GM23338 (cell line): ENCODE measurements at regions not wholly inside any gene's neighbourhood (a gene's known extent, or its start where the extent isn't known, plus 50 kb on each side); places are given as distances from the start of the nearest gene placed in this dataset.

Experiments used
- ATAC-seq: fragments of 200-7000 bp; cut with Tn5 transposase; 3 replicates; pipeline ENCODE4 v1.9.1; 2020
- DNase-seq: peaks from one replicate; pipeline ENCODE4 v3.0.0-alpha.2; 2015; ENCODE audit warnings: low spot score
- H2AFZ ChIP-seq: fragments of 200-600 bp; sonication (generic); 2 replicates; pipeline ENCODE4 v1.8.0; 2016; ENCODE audit warnings: antibody characterized with exemption, mild to moderate bottlenecking, moderate library complexity
- H3F3A ChIP-seq: fragments of 200-600 bp; sonication (generic); replicated peaks from 2 replicates; pipeline ENCODE4 v1.8.0; 2017; ENCODE audit warnings: antibody characterized with exemption, mixed run types, low read depth
- H3K27ac ChIP-seq: fragments of 200-600 bp; sonication (generic); 2 replicates; pipeline ENCODE4 v1.6.1; 2016; ENCODE audit warnings: low read depth
- H3K27me3 ChIP-seq: fragments of 200-600 bp; sonication (generic); 2 replicates; pipeline ENCODE4 v1.8.0; 2016; ENCODE audit warnings: mild to moderate bottlenecking, mixed run types, moderate library complexity; ENCODE audit not compliant: insufficient read depth
- H3K36me3 ChIP-seq: fragments of 200-600 bp; sonication (generic); 2 replicates; pipeline ENCODE4 v1.8.0; 2016; ENCODE audit warnings: mild to moderate bottlenecking; ENCODE audit not compliant: insufficient read depth
- H3K4me1 ChIP-seq: fragments of 200-600 bp; sonication (generic); 2 replicates; pipeline ENCODE4 v1.8.0; 2016; ENCODE audit warnings: mild to moderate bottlenecking, moderate library complexity; ENCODE audit not compliant: insufficient read depth
- H3K4me2 ChIP-seq: fragments of 200-600 bp; sonication (generic); 2 replicates; pipeline ENCODE4 v1.7.1; 2017; ENCODE audit warnings: mixed run types
- H3K4me3 ChIP-seq: fragments of 200-600 bp; sonication (generic); 2 replicates; pipeline ENCODE4 v1.6.1; 2016; ENCODE audit warnings: mixed run types
- H3K79me2 ChIP-seq: fragments of 200-600 bp; sonication (generic); replicated peaks from 2 replicates; pipeline ENCODE4 v1.8.0; 2017; ENCODE audit warnings: mild to moderate bottlenecking; ENCODE audit not compliant: insufficient read depth
- H3K9me2 ChIP-seq: fragments of 200-600 bp; sonication (generic); 2 replicates; pipeline ENCODE4 v1.8.0; 2017; ENCODE audit not compliant: insufficient read depth
- H4K20me1 ChIP-seq: fragments of 200-600 bp; sonication (generic); replicated peaks from 2 replicates; pipeline ENCODE4 v1.8.0; 2017; ENCODE audit warnings: mild to moderate bottlenecking; ENCODE audit not compliant: insufficient read depth
- H3K27ac Mint-ChIP-seq: 2 replicates; pipeline ENCODE4 v1.8.0; 2020; ENCODE audit warnings: inconsistent platforms, mild to moderate bottlenecking, moderate library complexity, mixed read lengths
- H3K27me3 Mint-ChIP-seq: 3 replicates; pipeline ENCODE4 v1.8.0; 2022; ENCODE audit warnings: low read depth, mild to moderate bottlenecking, moderate library complexity, mixed read lengths, inconsistent platforms; ENCODE audit not compliant: insufficient read depth, poor library complexity
- H3K36me3 Mint-ChIP-seq: 3 replicates; pipeline ENCODE4 v1.8.0; 2021; ENCODE audit warnings: low read depth, mild to moderate bottlenecking, inconsistent platforms, moderate library complexity, mixed read lengths
- H3K4me1 Mint-ChIP-seq: 3 replicates; pipeline ENCODE4 v1.8.0; 2020; ENCODE audit warnings: mild to moderate bottlenecking, inconsistent platforms, mixed read lengths
- H3K4me3 Mint-ChIP-seq: 3 replicates; pipeline ENCODE4 v1.8.0; 2021; ENCODE audit warnings: moderate library complexity, mild to moderate bottlenecking, inconsistent platforms, mixed read lengths
- H3K9me3 Mint-ChIP-seq: 3 replicates; pipeline ENCODE4 v1.8.0; 2020; ENCODE audit warnings: moderate library complexity, mild to moderate bottlenecking, inconsistent platforms, mixed read lengths
- CREB1 ChIP-seq: fragments of 250-450 bp; sonication (Bioruptor Pico); IDR thresholded peaks from 2 replicates; pipeline ENCODE4 v1.5.0; 2020; ENCODE audit warnings: low read depth, mild to moderate bottlenecking, moderate library complexity
- ETS1 ChIP-seq: IDR thresholded peaks from 2 replicates; pipeline ENCODE4 v1.6.1; 2016; ENCODE audit warnings: antibody characterized with exemption
- EZH2 ChIP-seq: fragments of 200-600 bp; sonication (generic); IDR thresholded peaks from one replicate; pipeline ENCODE4 v1.8.0; 2017; ENCODE audit warnings: antibody characterized with exemption, mild to moderate bottlenecking, low read depth; ENCODE audit not compliant: unreplicated experiment
- EZH2phosphoT487 ChIP-seq: fragments of 200-600 bp; sonication (generic); IDR thresholded peaks from one replicate; pipeline ENCODE4 v1.8.1; 2018; ENCODE audit warnings: antibody characterized with exemption; ENCODE audit not compliant: unreplicated experiment
- JUNB ChIP-seq: IDR thresholded peaks from one replicate; pipeline ENCODE4 v1.6.1; 2016; ENCODE audit warnings: antibody characterized with exemption; ENCODE audit not compliant: unreplicated experiment
- NANOG ChIP-seq: IDR thresholded peaks from 2 replicates; pipeline ENCODE4 v1.6.1; 2016; ENCODE audit warnings: antibody characterized with exemption, borderline replicate concordance
- POLR2AphosphoS5 ChIP-seq: IDR thresholded peaks from 2 replicates; pipeline ENCODE4 v1.6.1; 2016; ENCODE audit warnings: antibody characterized with exemption, low read depth
- STAT1 ChIP-seq: IDR thresholded peaks from one replicate; pipeline ENCODE4 v1.6.1; 2016; ENCODE audit warnings: antibody characterized with exemption; ENCODE audit not compliant: unreplicated experiment
- ZNF114 ChIP-seq: fragments of 250-450 bp; sonication (Bioruptor Pico); IDR thresholded peaks from 2 replicates; pipeline ENCODE4 v1.5.0; 2020; ENCODE audit warnings: mild to moderate bottlenecking, moderate library complexity
- ZNF331 ChIP-seq: fragments of 250-450 bp; sonication (Bioruptor Pico); IDR thresholded peaks from 2 replicates; pipeline ENCODE4 v1.5.0; 2020; ENCODE audit warnings: low read depth, mild to moderate bottlenecking, moderate library complexity
- TF ChIP-seq, protein P1 (sequence below): fragments of 250-450 bp; sonication (Bioruptor Pico); IDR thresholded peaks from 2 replicates; pipeline ENCODE4 v1.5.0; 2020; ENCODE audit warnings: mild to moderate bottlenecking, moderate library complexity
- TF ChIP-seq, protein P2 (sequence below): IDR thresholded peaks from one replicate; pipeline ENCODE4 v1.6.1; 2018; ENCODE audit warnings: antibody characterized with exemption; ENCODE audit not compliant: unreplicated experiment
- TF ChIP-seq, protein P3 (sequence below), 2 experiments: fragments of 200-600 bp in 1 of 2; sonication (generic) in 1 of 2; conservative IDR thresholded peaks; 2 replicates each; pipeline versions ENCODE4 v1.5.1 to v1.6.1; 2016 to 2017; ENCODE audit warnings: antibody characterized with exemption in 2 of 2, low read depth in 2 of 2, mild to moderate bottlenecking in 2 of 2, moderate library complexity in 1 of 2

DNA sequence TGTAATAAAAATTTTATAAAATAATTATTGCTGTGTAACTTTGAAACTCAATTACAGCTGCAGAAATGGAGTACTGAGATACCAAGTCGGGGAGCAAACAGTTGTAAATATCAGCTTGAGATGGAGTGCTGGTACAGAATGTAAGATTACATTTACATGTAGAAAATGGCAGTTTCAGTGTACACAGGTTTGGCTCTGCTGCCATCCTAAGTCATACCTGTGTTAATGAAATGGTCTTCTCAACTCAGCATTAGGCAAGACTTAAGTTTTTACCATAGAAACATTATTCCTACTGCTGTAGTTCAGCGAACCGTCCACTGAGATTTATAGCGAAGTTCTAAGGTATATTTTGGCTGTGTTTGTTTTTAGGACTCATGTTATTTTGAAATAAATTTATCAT is 110.1 kb upstream of the TBL1XR1 start:
- H3K4me3 Mint-ChIP-seq = no peak overlapping the region
- H3K4me1 ChIP-seq = no peaks in the 10 kb centered on the region
- H3K27me3 ChIP-seq = no peaks in the 10 kb centered on the region
- no peaks in the 10 kb centered on the region for H3K36me3 ChIP-seq
- TF ChIP-seq ZNF114 (CRISPR knock-in tag) (no peak), EZH2 (no peak), JUNB (no peak), NANOG (no peak), POLR2AphosphoS5 (no peak), ETS1 (no peak), CREB1 (CRISPR knock-in tag) (no peak), EZH2phosphoT487 (no peak), STAT1 (no peak), ZNF331 (CRISPR knock-in tag) (no peak)
- TF ChIP-seq, protein P1, sequence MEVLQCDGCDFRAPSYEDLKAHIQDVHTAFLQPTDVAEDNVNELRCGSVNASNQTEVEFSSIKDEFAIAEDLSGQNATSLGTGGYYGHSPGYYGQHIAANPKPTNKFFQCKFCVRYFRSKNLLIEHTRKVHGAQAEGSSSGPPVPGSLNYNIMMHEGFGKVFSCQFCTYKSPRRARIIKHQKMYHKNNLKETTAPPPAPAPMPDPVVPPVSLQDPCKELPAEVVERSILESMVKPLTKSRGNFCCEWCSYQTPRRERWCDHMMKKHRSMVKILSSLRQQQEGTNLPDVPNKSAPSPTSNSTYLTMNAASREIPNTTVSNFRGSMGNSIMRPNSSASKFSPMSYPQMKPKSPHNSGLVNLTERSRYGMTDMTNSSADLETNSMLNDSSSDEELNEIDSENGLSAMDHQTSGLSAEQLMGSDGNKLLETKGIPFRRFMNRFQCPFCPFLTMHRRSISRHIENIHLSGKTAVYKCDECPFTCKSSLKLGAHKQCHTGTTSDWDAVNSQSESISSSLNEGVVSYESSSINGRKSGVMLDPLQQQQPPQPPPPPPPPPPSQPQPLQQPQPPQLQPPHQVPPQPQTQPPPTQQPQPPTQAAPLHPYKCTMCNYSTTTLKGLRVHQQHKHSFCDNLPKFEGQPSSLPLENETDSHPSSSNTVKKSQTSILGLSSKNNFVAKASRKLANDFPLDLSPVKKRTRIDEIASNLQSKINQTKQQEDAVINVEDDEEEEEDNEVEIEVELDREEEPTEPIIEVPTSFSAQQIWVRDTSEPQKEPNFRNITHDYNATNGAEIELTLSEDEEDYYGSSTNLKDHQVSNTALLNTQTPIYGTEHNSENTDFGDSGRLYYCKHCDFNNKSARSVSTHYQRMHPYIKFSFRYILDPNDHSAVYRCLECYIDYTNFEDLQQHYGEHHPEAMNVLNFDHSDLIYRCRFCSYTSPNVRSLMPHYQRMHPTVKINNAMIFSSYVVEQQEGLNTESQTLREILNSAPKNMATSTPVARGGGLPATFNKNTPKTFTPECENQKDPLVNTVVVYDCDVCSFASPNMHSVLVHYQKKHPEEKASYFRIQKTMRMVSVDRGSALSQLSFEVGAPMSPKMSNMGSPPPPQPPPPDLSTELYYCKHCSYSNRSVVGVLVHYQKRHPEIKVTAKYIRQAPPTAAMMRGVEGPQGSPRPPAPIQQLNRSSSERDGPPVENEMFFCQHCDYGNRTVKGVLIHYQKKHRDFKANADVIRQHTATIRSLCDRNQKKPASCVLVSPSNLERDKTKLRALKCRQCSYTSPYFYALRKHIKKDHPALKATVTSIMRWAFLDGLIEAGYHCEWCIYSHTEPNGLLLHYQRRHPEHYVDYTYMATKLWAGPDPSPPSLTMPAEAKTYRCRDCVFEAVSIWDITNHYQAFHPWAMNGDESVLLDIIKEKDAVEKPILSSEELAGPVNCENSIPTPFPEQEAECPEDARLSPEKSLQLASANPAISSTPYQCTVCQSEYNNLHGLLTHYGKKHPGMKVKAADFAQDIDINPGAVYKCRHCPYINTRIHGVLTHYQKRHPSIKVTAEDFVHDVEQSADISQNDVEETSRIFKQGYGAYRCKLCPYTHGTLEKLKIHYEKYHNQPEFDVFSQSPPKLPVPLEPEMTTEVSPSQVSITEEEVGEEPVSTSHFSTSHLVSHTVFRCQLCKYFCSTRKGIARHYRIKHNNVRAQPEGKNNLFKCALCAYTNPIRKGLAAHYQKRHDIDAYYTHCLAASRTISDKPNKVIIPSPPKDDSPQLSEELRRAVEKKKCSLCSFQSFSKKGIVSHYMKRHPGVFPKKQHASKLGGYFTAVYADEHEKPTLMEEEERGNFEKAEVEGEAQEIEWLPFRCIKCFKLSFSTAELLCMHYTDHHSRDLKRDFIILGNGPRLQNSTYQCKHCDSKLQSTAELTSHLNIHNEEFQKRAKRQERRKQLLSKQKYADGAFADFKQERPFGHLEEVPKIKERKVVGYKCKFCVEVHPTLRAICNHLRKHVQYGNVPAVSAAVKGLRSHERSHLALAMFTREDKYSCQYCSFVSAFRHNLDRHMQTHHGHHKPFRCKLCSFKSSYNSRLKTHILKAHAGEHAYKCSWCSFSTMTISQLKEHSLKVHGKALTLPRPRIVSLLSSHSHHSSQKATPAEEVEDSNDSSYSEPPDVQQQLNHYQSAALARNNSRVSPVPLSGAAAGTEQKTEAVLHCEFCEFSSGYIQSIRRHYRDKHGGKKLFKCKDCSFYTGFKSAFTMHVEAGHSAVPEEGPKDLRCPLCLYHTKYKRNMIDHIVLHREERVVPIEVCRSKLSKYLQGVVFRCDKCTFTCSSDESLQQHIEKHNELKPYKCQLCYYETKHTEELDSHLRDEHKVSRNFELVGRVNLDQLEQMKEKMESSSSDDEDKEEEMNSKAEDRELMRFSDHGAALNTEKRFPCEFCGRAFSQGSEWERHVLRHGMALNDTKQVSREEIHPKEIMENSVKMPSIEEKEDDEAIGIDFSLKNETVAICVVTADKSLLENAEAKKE (CRISPR knock-in tag) = no peak
- TF ChIP-seq, protein P2, sequence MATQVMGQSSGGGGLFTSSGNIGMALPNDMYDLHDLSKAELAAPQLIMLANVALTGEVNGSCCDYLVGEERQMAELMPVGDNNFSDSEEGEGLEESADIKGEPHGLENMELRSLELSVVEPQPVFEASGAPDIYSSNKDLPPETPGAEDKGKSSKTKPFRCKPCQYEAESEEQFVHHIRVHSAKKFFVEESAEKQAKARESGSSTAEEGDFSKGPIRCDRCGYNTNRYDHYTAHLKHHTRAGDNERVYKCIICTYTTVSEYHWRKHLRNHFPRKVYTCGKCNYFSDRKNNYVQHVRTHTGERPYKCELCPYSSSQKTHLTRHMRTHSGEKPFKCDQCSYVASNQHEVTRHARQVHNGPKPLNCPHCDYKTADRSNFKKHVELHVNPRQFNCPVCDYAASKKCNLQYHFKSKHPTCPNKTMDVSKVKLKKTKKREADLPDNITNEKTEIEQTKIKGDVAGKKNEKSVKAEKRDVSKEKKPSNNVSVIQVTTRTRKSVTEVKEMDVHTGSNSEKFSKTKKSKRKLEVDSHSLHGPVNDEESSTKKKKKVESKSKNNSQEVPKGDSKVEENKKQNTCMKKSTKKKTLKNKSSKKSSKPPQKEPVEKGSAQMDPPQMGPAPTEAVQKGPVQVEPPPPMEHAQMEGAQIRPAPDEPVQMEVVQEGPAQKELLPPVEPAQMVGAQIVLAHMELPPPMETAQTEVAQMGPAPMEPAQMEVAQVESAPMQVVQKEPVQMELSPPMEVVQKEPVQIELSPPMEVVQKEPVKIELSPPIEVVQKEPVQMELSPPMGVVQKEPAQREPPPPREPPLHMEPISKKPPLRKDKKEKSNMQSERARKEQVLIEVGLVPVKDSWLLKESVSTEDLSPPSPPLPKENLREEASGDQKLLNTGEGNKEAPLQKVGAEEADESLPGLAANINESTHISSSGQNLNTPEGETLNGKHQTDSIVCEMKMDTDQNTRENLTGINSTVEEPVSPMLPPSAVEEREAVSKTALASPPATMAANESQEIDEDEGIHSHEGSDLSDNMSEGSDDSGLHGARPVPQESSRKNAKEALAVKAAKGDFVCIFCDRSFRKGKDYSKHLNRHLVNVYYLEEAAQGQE = no peak
- TF ChIP-seq, protein P3, sequence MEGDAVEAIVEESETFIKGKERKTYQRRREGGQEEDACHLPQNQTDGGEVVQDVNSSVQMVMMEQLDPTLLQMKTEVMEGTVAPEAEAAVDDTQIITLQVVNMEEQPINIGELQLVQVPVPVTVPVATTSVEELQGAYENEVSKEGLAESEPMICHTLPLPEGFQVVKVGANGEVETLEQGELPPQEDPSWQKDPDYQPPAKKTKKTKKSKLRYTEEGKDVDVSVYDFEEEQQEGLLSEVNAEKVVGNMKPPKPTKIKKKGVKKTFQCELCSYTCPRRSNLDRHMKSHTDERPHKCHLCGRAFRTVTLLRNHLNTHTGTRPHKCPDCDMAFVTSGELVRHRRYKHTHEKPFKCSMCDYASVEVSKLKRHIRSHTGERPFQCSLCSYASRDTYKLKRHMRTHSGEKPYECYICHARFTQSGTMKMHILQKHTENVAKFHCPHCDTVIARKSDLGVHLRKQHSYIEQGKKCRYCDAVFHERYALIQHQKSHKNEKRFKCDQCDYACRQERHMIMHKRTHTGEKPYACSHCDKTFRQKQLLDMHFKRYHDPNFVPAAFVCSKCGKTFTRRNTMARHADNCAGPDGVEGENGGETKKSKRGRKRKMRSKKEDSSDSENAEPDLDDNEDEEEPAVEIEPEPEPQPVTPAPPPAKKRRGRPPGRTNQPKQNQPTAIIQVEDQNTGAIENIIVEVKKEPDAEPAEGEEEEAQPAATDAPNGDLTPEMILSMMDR (conservative IDR thresholded peaks at IDR 0.05; ENCODE audit: low read depth in 2 of 2) = no peak
- no peaks in the 10 kb centered on the region for H3K9me2 ChIP-seq
- H4K20me1 ChIP-seq = no peaks in the 10 kb centered on the region
- no peak overlapping the region for H3K27ac Mint-ChIP-seq
- H3K9me3 Mint-ChIP-seq = peaks cover 12% of the 10 kb centered on the region
- ATAC-seq = no peak
- no peaks in the 10 kb centered on the region for H3K4me1 Mint-ChIP-seq
- H3K4me3 ChIP-seq = no peak overlapping the region
- no peaks in the 10 kb centered on the region for H3F3A ChIP-seq
- no peak overlapping the region for H3K4me2 ChIP-seq
- H3K27ac ChIP-seq = no peak overlapping the region
- H3K79me2 ChIP-seq = no peaks in the 10 kb centered on the region
- peaks cover 7% of the 10 kb centered on the region; the same call in 1 of the 3 replicates for H3K36me3 Mint-ChIP-seq
- no peak overlapping the region for H2AFZ ChIP-seq
- H3K27me3 Mint-ChIP-seq = peaks cover 3% of the 10 kb centered on the region
- DNase-seq = no peak
